GM18517 (cell line): ENCODE measurements at regions not wholly inside any gene's neighbourhood (a gene's known extent, or its start where the extent isn't known, plus 50 kb on each side); places are given as distances from the start of the nearest gene placed in this dataset.
"Not testable (repeated sequence)": the region's sequence is repeated elsewhere in the genome, so short reads cannot be mapped to it uniquely, and the experiment has no call there.

Experiments
- ATAC-seq: cut with Tn5 transposase; IDR thresholded peaks from one replicate; pipeline ENCODE4 v1.9.1; 2021; ENCODE audit warnings: mild to moderate bottlenecking, moderate library complexity; ENCODE audit not compliant: unreplicated experiment

- no peak for ATAC-seq
Measured at GRCh38 chr5:10130881-10131280, 118.8 kb downstream of the ATPSCKMT start.

- no peak for ATAC-seq
Measured at GRCh38 chr5:10126900-10127299, 122.8 kb downstream of the ATPSCKMT start.

- ATAC-seq: no peak
Measured at GRCh38 chr5:10125116-10125515, 124.6 kb downstream of the ATPSCKMT start.

GRCh38 chr5:10124287-10124686 is 125.4 kb downstream of the ATPSCKMT start:
- ATAC-seq: no peak

GRCh38 chr5:10123254-10123989 is 126.3 kb downstream of the ATPSCKMT start:
- no peak for ATAC-seq

GRCh38 chr5:10122076-10122726 is 127.5 kb downstream of the ATPSCKMT start:
- no peak for ATAC-seq

- ATAC-seq: no peak
Measured at GRCh38 chr5:10120934-10121333, 128.8 kb downstream of the ATPSCKMT start.

GRCh38 chr5:10118150-10118549 is 131.5 kb downstream of the ATPSCKMT start:
- ATAC-seq: no peak

- no peak for ATAC-seq
Measured at GRCh38 chr5:10116594-10116993, 133.1 kb downstream of the ATPSCKMT start.

- ATAC-seq: no peak
Measured at GRCh38 chr5:10115669-10116068, 134.0 kb downstream of the ATPSCKMT start.

- ATAC-seq: no peak
Measured at GRCh38 chr5:10111571-10111970, 138.1 kb downstream of the ATPSCKMT start.

GRCh38 chr5:10110228-10110627 is 139.5 kb downstream of the ATPSCKMT start:
- ATAC-seq: no peak

- ATAC-seq: no peak
Measured at GRCh38 chr5:10109299-10109698, 140.4 kb downstream of the ATPSCKMT start.

GRCh38 chr5:10106806-10107205 is 142.9 kb downstream of the ATPSCKMT start:
- no peak for ATAC-seq

GRCh38 chr5:10106285-10106684 is 143.4 kb downstream of the ATPSCKMT start:
- no peak for ATAC-seq

- ATAC-seq: no peak
Measured at GRCh38 chr5:10102706-10103497, 146.8 kb downstream of the ATPSCKMT start.

GRCh38 chr5:10102235-10102634 is 147.5 kb downstream of the ATPSCKMT start:
- not testable (repeated sequence) for ATAC-seq

GRCh38 chr5:10099548-10099947 is 150.1 kb downstream of the ATPSCKMT start:
- no peak for ATAC-seq

GRCh38 chr5:10091701-10092100 is 158.0 kb downstream of the ATPSCKMT start:
- ATAC-seq: no peak

- ATAC-seq: no peak
Measured at GRCh38 chr5:10090074-10090473, 159.6 kb downstream of the ATPSCKMT start.

- ATAC-seq: no peak
Measured at GRCh38 chr5:10085185-10085584, 164.5 kb downstream of the ATPSCKMT start.

GRCh38 chr5:10081584-10081983 is 168.1 kb downstream of the ATPSCKMT start:
- no peak for ATAC-seq
